GM10248 (cell line): ENCODE measurements at regions not wholly inside any gene's neighbourhood (a gene's known extent, or its start where the extent isn't known, plus 50 kb on each side); places are given as distances from the start of the nearest gene placed in this dataset.

Experiments used
- CTCF ChIA-PET: fragments of 300-600 bp; sonication (Branson Sonifier 250); formaldehyde crosslinking; extraction: SDS; loops from one replicate; lab custom pipeline; 2021; ENCODE audit warnings: antibody characterized with exemption; lab: Yijun Ruan, JAX
- POLR2A ChIA-PET: fragments of 350-650 bp; sonication (Branson Sonifier 250); formaldehyde crosslinking; extraction: SDS; loops from one replicate; lab custom pipeline; 2020; ENCODE audit warnings: antibody characterized with exemption; lab: Yijun Ruan, JAX
- DNase-seq: peaks from one replicate; pipeline ENCODE4 v3.0.0; 2012; ENCODE audit errors: extremely low spot score
- CTCF ChIP-seq: IDR thresholded peaks from 2 replicates; pipeline ENCODE4 v1.5.1; 2012; ENCODE audit warnings: mild to moderate bottlenecking, low read depth; ENCODE audit errors: extremely low read depth, missing control alignments, control extremely low read depth

GRCh38 chr5:130965360-130965759, 199.7 kb downstream of the HINT1 start:
- DNase-seq: no peak
- ChIA-PET CTCF (interaction anchor here (0.6 to 1.5 kb wide), 2 partner anchors 10 to 19 kb away, joined by 3 to 5 read pairs; no protein-coding TSS in a partner anchor), POLR2A (no interaction called here)
- TF ChIP-seq CTCF: no peak

DNA sequence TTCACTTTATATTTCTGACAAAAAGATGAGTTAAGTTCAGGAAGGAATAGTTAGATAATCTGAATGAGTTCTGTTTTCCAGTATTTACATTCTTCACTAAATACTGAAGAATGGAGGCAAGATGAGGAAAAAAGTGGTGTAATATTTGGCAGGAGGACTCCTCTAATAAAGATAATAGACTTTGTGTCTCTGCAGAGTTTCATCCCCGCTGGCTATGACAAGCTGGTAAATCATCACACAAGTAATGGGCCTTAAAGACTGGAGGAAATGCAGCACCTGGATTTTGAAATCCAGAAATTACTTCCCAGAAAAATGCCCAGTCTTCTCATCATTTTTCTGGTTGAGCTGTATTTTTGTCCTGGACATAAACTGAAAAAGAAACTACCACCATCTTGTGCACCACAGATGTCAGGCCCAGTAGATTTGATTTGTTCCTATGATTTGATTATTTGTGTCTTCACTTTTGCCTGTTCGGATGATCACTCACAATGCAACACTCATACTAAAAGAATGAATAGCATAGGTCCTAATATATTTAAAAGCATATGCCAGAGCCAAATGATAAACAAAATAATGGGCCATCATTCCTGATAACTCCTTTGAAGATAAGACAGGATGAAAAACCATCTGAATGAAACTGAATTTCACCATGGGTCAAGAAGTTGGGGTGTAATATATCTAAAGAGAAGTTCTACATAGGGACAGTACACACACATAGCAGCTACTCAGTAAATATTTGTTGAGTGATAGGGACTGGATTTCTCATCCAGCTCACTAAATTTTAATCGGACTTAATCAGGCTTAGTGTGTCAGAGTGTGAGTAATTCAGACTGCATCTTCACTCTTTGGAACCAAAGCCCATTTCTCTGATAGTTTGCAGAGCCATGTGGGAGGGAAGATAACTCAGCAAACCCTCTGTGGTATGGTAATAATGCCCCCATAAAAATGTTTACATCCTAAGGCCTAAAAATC, 200.5 kb downstream of the HINT1 start:
- CTCF ChIA-PET: interaction anchor here (1.5 kb wide), 1 partner anchor 20 kb away, joined by 5 read pairs; no protein-coding TSS in a partner anchor
- DNase-seq: no peak
- TF ChIP-seq CTCF: no peak
- POLR2A ChIA-PET: no interaction called here

DNA sequence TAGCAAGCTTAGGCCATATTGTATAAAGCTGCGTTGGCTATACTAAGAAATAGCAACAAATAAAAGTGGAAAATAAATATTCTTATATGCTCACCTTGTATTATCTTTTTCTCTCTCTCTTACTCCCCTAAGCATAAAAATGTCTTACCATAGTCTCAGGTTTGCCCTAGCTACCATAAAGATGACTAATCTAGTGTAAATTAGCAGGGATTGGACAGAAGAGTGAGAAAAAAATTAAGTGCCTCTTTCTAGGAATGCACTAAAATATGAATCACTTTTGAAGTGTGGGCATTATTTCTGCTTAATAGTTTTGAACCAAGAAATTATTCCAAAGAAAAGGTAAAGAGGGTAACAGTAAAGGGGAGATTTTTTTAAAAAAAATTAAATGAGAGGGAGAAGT, 201.3 kb downstream of the HINT1 start:
- no peak for DNase-seq
- CTCF ChIA-PET: no interaction called here
- POLR2A ChIA-PET: no interaction called here
- no peak for TF ChIP-seq CTCF

DNA sequence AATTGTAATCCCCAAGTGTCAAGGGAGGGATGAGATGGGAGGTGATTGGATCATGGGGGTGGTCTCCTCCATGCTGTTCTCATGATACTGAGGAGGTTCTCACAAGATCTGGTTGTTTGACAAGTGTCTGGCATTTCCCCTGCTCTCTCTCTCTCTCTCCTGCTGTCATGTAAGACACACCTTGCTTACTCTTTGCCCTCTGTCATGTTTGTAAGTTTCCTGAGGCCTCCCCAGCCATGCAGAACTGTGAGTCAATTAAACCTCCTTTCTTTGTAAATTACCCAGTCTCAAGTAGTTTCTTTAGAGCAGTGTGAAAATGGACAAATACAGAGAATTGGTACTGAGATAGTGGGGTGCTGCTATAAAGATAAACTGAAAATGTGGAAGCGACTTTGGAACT, 207.9 kb downstream of the HINT1 start:
- CTCF ChIA-PET: no interaction called here
- TF ChIP-seq CTCF: no peak
- POLR2A ChIA-PET: no interaction called here
- DNase-seq: no peak

DNA sequence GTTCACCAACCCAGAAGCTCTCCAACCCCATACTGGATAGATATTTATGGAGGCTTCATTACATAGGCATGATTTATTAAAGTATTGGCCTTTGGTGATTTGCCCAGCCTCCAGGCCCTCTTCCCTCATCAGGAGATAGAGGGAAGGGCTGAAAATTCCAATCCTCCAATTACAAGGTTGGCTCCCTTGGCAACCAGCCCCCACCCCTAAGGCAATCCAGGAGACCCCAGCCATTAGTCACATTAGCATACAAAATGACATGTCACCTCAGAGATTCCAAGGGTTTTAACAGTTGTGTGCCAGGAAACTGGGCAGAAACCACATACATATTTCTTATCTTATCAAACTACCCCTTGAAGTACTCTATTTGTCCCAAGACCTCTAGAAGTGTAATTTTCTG, 210.0 kb downstream of the HINT1 start:
- TF ChIP-seq CTCF: no peak
- DNase-seq: no peak
- POLR2A ChIA-PET: no interaction called here
- CTCF ChIA-PET: no interaction called here

DNA sequence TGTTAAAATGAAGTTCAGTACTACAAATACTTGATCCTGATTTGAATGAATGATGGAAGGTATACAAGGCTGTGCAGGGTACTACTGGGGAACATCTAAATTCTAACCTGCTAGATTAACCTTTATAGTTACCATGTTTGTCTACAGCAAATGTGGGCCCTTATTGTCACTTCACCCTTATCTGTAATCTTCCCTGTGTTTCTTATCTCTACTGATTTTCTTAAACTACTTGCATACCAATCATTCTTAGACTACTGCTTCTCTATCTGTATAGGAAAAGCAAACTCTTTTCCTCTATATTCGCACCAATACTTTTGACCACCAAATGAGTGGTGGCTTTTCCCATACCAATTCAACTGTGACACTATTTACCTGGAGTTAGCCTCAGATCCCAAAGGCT, 210.7 kb downstream of the HINT1 start:
- POLR2A ChIA-PET: no interaction called here
- no peak for DNase-seq
- no peak for TF ChIP-seq CTCF
- CTCF ChIA-PET: interaction anchor here (1.7 kb wide), 1 partner anchor 10 kb away, joined by 6 read pairs; no protein-coding TSS in a partner anchor
